ENCODE measurements at regions not wholly inside any gene's neighbourhood (a gene's known extent, or its start where the extent isn't known, plus 50 kb on each side); places are given as distances from the start of the nearest gene placed in this dataset.

GRCh38 chr5:110177729-110178128 is 488.0 kb downstream of the MAN2A1 start:
- TF ChIP-seq CTCF (conservative IDR thresholded peaks at IDR 0.05; ENCODE audit: low read depth, low read length), result no peak
- TF ChIP-seq POLR2A (IDR thresholded peaks at IDR 0.05; ENCODE audit: low read depth, low read length), result no peak
- no peak for TF ChIP-seq CEBPB (IDR thresholded peaks at IDR 0.05; ENCODE audit: low read depth, low read length)
- TF ChIP-seq RAD21 (IDR thresholded peaks at IDR 0.05; ENCODE audit: low read length), result no peak
- TF ChIP-seq RFX5 (IDR thresholded peaks at IDR 0.05; ENCODE audit: low read depth, low read length), result no peak
- no peak for TF ChIP-seq MAFK (IDR thresholded peaks at IDR 0.05; ENCODE audit: low read depth, low read length)
- TF ChIP-seq BHLHE40 (IDR thresholded peaks at IDR 0.05; ENCODE audit: low read depth, low read length), result no peak

All from IMR-90 (cell line).